KG1 (cell line): ENCODE measurements at regions not wholly inside any gene's neighbourhood (a gene's known extent, or its start where the extent isn't known, plus 50 kb on each side); places are given as distances from the start of the nearest gene placed in this dataset.
A peak's percentile ranks its signal among the peaks of the same experiment; 100 is the strongest.
"Not testable (repeated sequence)": the region's sequence is repeated elsewhere in the genome, so short reads cannot be mapped to it uniquely, and the experiment has no call there.

Experiments used
- DNase-seq: peaks from one replicate; lab custom pipeline; 2025; lab: John Stamatoyannopoulos, UW

DNA sequence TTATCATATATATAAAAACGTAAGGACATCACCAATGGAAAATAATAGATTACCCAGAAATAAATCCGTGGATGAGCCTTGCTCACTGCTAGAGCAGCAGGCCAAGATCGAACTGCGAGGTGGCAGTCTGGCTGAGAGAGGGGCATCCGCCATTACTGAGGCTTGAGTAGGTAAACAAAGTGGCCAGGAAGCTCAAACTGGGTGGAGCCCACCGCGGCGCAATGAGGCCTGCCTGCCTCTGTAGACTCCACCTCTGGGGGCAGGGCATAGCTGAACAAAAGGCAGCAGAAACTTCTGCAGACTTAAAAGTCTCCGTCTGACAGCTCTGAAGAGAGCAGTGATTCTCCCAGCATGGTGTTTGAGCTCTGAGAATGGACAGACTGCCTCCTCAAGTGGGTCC, 1018.0 kb upstream of the SLC39A10 start:
- DNase-seq, result not testable (repeated sequence)

DNA sequence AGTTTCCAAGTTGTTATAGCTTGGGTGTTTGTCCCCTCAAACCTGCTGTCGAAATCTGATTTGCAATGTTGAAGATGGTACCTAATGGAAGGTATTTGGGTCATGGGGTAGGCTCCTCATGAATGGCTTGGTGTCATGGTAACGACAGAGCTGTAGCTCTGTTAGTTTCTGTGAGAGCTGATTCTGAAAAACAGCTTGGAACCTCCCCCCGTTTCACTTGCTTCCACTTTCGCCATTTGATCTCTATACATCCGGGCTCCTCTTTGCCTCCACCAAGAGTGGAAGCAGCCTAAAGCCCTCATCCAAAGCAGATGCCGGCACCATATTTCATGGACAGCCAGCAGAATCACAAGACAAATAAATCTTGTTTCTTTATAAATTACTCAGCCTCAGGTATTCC, 1035.1 kb upstream of the SLC39A10 start:
- no peak for DNase-seq

DNA sequence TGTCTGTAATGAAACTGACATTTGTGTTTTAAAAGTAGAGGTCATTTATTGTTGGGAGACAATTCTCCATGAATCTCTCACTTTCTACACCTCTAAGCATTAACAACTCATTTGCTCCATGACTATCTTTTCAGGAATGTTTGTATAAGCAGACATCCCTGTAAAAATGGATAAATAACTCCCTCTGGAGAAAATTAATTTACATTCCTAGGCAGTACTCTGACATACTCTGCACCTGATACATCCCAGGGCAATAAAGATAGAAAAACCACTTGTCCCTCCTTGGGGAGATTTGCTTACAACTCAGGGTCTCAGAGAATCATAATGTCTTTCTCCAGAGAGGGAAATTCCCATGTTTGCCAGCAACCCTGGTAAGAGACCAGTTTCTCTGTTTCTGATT, 1037.7 kb upstream of the SLC39A10 start:
- DNase-seq, result no peak

DNA sequence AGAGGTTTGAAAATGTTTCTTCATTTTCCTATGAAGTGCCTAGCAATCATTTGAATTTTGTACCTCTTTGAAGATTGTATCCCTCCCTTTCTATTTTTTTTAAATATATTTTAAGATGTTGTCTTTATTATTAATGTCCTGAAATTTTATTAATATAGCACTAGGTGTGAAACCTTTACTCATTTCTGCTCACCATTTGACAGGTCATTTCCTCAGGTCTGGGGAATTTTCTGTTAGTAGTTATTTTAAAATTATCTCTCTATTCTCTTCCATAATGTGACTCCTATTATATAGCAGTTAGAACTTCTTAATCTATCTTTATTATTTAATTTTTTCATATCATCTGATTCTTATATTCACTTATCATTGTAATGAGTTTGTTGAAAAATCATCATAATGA, 1038.6 kb upstream of the SLC39A10 start:
- no peak for DNase-seq

DNA sequence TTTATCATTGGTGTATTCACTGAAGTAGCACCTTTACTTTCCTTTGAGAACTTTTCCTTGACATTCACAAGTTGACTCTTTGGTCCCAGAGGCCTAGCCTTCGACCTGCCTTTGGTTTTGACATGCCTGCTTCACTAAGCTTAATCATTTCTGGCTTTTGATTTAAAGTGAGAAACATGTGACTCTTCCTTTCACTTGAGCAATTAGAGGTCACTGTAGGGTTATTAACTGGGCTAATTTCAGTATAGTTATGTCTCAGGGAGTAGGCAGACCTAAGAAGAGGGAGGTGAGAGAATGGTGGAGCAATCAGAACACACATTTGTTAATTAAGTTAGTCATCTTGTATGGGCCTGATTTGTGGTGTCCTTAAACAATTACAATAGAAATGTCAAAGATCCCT, 1040.7 kb upstream of the SLC39A10 start:
- no peak for DNase-seq

DNA sequence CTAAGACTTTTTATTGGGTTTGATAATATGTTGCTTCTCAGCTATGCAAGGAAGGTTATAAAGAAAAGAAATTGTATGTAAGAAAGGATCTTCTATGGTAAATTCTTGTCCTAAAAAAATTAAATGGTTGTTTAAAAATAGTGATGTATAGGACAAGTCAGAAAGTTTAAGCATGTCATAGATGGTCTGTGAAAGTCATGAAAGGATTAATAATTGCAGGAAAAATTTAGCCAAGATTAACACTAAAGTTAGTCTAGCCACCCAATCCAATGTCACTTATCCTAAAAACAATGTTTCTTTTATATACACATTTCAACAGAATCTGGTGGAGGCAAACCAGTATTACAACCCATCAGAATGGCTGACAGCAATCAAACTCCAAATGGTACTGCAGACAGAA, 1046.7 kb upstream of the SLC39A10 start:
- DNase-seq, result no peak

DNA sequence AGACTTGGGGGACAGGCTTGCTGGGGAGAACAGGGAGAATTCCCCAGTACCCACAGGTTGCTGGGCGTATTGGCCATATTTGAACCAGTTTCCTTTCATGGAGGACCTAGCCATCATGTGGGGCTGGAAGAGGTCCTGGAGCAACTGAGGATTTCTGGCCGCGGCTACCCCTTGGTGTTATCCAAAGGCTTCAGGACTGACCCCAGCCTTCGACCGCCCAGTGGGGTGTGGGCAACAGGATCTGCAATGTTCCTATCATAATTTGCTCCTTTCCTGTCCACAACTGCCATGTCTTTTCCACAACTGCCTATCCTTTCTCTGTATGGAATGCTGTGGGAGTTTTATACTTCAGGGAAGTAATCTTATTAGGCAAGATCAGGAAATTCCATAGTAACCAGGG, 1053.6 kb upstream of the SLC39A10 start:
- DNase-seq, result no peak

DNA sequence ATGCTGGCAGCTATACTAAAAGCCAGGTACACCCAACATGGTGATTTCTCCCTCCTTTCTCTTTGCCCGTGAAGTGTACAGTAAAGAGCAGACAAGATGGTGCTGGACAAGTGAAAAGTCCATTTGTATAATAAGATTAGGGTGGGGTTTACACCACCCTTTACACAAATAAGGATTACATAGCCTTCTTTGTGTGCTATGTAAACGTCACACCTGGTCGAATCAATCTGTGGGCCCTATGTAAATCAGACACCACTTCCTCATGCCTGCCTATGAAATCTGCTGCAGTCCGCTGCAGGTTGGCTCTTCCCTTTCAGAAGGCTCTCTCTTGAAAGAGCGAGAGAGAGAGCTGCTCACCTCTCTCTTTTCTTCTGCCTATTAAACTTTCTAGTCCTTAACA, 1054.3 kb upstream of the SLC39A10 start:
- DNase-seq, result no peak

DNA sequence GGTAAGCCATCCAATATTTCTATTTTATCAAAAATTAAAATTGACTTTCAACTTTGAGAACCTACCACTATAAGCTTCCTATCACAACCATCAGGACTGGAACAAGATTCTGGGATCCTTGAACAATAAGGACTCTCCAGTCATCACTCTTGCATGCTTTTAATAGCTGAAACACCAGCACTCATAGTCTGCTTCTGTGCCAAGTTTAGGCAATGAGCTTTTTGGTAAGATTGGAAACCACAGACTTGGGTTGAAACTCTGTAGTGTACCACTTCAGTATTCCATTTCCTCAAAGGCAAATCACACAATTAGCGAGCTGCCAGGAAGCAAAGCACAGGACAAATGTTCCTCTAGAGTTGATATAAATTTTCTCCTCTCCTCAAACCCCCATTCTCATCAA, 1065.8 kb upstream of the SLC39A10 start:
- DNase-seq, result no peak

DNA sequence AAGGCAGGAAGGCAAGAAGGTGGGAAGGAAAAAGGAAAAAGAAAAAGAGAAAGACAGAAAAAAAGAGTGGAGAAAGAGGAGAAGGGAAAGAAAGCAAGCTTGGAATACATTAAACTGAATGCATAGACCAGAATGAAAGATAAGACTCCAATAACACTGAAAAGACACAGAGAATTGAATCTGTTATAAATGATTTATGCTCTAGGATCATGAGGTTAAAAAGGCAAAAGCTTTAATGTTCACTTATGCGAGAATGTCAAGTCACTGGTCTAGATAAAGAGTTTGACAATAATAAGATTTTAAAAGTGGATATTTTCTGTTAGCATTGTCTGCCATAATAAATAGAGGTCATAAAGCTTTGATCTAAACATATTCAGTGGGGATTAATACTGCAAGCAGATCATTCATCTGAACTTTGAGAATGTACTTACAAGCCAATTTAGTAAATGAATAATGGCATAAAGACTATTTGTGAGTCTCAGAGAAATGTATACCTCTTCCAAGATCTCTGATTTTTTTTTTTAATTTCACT, 1069.2 kb upstream of the SLC39A10 start:
- no peak for DNase-seq

DNA sequence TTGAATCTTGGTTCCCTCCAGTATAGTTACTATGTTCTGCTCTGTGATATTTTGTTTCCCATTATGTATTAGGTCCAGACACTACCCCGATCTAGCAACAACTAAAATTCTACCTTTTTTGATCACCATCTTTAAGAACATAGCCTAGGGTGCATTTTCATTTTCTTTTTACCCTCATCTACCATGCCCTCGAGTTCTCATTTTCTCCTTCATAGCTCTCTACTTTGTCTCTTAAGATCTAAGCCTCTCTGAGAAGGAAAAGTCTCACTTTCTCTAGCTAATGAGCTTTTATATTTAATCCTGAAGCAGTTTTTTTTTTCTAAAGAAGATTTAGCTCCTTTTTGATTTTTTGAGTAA, 1089.4 kb upstream of the SLC39A10 start:
- DNase-seq, result no peak

DNA sequence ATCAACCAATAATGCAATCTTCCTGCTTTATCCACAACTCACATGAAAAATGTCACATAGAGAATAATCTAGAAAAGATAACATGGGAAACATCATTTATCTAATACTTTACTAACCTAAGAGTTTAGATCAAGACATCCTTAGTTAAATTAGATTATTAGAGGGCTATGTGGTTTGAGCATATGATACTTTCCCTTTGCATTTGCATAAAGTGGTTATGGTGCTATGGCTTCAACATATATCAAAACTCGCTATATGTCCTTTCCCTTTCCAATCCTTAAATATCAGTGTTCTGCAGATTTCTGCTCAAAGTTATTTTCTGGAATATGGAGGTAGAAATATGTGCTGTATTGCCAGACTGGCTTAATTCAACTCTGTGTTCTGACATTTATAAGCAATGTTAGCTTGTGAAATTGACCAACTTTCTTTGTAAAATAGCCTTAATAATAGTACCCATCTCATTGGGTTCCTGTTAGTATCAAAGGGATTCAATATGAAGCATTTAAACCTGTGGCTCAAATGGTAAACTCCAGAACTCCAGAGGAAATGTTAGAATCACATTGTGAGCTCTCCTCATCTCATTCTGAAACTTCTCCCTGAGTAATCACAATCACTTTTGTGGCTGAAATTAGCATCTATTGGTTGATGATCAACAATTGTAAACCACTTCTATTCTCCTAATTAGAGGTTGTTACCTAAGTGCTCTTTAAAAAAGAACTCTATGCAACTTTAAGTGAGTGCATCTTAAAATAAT, 1089.9 kb upstream of the SLC39A10 start:
- DNase-seq, result no peak

DNA sequence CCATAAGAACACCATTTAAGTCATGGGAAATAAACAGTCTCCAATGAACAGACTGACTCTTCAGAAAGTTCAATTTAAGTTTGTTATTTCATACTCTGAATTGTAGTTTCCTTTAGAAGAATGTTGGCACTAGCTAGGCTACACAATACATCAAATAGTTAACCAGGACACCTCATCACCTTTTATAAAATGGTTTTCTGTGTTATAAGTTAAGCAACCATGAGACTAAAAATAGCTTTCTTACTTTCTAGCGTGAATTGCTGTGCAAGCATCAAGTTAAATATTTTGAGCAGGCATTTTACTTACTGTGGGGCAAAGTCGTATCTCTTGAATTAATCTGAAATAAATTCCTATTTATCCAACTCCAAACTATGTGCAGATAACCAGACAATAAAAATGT, 1092.6 kb upstream of the SLC39A10 start:
- DNase-seq, result no peak

DNA sequence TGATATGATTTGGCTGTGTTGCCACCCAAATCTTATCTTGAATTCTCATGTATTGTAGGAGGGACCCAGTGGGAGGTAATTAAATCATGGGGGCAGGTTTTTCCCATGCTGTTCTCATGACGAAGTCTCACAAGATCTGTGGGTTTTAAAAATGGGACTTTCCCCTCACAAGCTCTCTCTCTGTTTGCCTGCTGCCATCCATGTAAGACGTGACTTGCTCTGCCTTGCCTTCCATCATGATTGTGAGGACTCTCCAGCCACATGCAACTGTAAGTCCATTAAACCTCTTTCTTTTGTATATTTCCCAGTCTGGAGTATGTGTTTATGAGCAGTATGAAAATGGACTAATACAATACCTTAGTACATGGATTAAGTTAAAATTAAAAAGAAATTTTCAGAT, 1094.7 kb upstream of the SLC39A10 start:
- no peak for DNase-seq

DNA sequence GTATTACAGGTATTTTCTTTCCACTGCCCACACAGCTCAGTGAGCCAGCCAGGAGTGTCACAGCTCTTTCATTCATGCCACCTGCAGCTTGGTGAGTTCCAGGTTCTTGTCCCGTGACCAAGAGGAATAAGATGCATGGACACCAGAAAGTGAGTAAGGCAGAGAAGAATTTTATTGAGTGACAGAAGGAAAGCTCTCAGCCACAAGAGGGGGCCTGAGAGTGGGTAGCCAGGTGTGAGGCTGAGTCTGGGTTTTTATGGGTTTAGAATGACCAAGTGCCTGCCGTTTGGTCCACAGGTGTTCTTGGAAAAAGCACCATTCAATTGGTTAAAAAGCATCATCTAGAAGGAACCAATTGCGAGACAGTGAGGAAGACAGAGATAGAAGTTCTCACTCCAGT, 1097.1 kb upstream of the SLC39A10 start:
- DNase-seq, result no peak

DNA sequence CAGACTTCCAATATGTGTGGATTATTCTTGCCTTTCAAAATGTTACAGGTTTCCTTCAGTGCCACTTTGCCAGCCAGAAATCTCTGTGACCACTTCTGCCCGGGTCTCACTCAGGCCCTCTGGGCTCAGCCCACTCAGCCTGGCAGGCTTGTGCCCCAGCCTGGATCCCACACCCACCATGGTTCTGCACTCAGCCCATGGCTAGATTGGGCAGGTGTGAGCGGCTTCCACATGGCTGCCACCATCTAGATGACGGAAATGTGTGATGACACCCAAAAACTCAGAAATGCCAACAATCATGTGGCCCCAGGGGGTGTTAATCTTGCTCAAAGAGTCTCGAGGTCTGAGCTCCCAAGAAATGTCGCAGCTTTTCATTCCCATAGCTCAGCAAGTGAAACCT, 1097.5 kb upstream of the SLC39A10 start:
- no peak for DNase-seq

DNA sequence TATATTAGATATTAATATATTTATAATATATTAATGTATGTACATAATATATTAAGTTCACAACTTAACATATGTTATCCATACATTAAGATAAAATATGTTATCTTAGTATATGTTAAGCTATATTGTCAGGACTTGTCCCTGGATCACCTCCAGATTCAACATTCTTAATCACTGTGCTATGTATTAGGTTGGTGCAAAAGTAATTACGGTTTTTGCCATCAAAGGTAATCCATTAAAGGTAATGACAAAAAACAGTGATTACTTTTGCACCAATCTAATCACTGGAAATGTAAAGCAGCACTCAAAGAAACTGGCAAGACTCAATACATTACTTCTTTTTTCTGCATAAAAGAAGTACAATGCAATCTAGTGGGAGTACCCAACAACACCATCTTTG, 1099.0 kb upstream of the SLC39A10 start:
- no peak for DNase-seq

DNA sequence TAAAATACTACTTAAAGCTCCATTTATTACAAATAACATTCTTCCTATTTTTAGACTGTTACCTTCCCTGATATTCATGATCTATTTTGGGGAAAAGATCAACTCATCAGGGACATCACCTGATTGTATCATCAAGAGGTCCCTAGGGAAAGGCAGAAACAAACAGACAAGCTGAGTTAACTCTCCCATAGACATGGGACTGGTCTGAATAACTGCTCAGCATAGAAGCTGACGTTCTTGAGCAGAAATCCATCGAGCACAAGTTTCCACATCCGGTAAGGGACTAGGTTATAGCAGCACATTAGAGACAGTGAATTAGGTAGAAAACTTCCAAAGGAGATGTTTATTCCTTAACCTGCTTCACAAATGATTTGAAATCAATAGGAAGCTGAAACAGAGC, 1100.4 kb upstream of the SLC39A10 start:
- DNase-seq, result no peak

DNA sequence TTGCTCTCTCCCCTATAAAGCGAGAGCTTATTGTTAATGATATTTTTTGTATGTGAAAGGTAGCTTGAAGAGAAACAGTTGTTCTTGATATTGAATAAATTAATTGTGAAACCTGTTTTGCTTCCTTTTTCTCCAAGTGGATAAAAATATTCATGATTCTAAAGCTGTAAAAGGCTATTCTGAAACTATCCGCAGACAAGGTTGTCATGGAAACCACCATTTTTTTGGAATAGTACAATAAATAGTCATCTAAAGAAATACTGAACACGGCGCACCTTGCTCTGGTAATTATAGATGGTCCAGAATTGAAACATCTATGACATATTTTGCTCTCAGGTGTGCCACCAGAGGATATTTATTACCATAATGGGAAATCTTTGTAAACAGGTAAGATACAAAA, 1103.0 kb upstream of the SLC39A10 start:
- DNase-seq, result no peak

DNA sequence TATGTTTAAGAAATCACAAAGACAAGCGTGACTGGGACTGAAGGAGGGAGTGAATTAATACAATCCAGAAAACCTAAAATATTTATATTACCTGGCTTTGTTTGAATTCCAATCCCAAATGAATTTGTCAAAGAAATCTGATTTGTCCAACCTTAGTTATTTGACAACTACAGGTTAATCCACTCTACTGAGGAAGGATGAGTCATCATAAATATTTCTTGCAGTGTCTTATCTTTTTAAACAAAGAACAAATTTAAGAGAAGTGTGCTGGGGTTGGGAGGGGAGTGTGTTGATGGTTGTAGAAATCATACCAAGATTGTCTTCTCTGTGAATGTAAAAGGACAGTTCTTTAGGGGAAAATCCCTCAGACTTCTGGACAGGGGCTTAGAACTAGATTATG, 1106.3 kb upstream of the SLC39A10 start:
- DNase-seq, result no peak

DNA sequence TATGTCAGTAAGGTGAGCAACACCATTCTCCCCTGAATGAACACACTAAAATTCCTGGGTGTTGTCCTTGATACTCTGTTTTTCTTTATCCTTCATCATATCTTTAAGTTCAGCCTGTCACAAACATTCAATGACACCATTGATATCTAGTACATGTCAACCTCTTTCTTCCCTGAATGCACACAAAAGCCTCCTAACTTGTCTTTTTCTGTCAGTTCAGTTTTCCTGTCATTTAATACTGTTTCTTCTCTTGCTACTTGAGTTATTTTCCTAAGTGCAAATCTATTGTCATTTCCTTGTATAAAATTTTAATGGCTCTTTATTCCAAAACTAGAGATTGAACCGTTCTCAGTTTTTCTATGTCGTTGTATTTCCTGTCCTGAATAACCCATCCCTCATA, 1107.6 kb upstream of the SLC39A10 start:
- no peak for DNase-seq

DNA sequence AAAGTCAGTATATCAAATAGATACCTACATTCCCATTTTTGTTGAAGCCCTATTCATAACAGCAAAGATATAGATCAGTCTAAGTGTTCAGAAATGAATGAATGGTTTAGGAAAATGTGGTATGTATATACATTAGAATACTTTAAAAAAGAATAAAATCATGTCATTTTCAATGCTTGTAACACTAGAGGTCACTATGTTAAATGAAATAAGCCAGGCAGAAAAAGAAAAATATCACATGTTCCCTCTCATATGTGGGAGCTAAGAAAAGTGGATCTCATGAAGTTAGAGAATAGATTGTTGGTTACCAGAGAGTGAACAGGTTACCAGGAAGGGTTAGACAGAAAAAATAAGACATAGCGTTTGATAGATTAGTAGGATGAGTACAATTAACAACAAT, 1111.0 kb upstream of the SLC39A10 start:
- peak; percentile 7 for DNase-seq

DNA sequence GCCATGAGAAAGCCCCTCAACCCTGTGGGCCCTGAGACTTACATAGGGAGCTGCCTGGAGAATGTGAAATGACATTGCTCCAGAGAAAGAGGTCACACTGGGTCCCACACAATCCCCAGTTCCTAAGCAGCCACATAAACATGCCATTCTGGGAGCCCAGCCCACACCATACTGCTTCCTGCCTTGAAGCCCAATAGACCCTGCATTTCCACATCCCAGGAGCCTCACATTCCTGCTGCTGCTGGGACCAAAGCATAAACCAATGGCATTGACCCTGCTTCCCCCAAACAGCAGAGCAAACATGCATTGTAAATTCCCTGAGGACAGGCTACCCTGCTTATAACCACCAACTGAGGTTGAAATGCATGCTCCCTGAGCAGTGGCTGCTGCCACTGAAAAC, 1117.6 kb upstream of the SLC39A10 start:
- no peak for DNase-seq

DNA sequence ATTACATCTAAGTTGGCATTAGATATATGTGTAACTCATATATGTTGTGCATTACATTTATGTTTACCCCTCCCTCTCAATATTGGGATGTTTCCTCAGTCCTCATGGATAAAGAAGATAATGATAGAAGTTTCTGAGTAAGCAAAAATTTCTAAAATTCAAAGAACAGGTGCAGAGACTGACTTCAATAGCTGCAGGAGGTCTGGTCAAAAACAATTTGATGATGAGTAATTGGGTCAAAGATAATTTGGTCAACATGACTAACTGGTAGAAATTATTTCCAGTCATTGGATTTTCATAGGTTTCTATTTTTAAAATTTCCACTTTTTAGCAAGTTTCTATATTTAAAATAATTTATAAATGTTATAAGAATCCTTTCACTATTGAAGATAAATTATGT, 1130.9 kb upstream of the SLC39A10 start:
- DNase-seq, result no peak
